ENCODE measurements at regions not wholly inside any gene's neighbourhood (a gene's known extent, or its start where the extent isn't known, plus 50 kb on each side); places are given as distances from the start of the nearest gene placed in this dataset.

- ChIA-PET CTCF (interaction anchor here (2.0 kb wide), 1 partner anchor 10 kb away, joined by 4 read pairs; no protein-coding TSS in a partner anchor), POLR2A (no interaction called here)
- no peak for FAIRE-seq
- Histone ChIP-seq H3K4me3 (no peak overlapping the region), H3K9me3 (no peaks in the 10 kb centered on the region), H3K4me1 (no peaks in the 10 kb centered on the region), H3K4me2 (no peak overlapping the region), H3K27ac (no peak overlapping the region)
- 45% methylated on average over 1 of the region's 1 CpG for WGBS (ENCODE audit: missing lambda C conversion rate)
- TF ChIP-seq KDM5A (IDR thresholded peaks at IDR 0.05) (no peak), HOXB5 (CRISPR knock-in tag; IDR thresholded peaks at IDR 0.05) (no peak), PBX3 (IDR thresholded peaks at IDR 0.05) (no peak), CEBPB (IDR thresholded peaks at IDR 0.05) (no peak), FOSB (CRISPR knock-in tag; IDR thresholded peaks at IDR 0.05) (no peak), TP53 (CRISPR knock-in tag; IDR thresholded peaks at IDR 0.05) (no peak), NR3C1 (IDR thresholded peaks at IDR 0.05) (no peak), ZSCAN20 (CRISPR knock-in tag; IDR thresholded peaks at IDR 0.05) (no peak), SMC3 (IDR thresholded peaks at IDR 0.05) (no peak), BHLHE40 (IDR thresholded peaks at IDR 0.05; ENCODE audit: low read depth, low read length) (no peak), USF2 (IDR thresholded peaks at IDR 0.05) (no peak), CBX2 (IDR thresholded peaks at IDR 0.05; ENCODE audit: borderline replicate concordance, low read depth) (no peak), PHF8 (IDR thresholded peaks at IDR 0.05; ENCODE audit: borderline replicate concordance, low read depth) (no peak), TFCP2L1 (CRISPR knock-in tag; IDR thresholded peaks at IDR 0.05) (no peak), ZC3H11A (IDR thresholded peaks at IDR 0.05) (no peak), NPAS2 (CRISPR knock-in tag; IDR thresholded peaks at IDR 0.05; ENCODE audit: borderline replicate concordance) (no peak)
- ATAC-seq: no peak
- DNase-seq (ENCODE audit: low read depth in 1 of 2, low spot score in 1 of 2): no peak
These were observed 176.1 kb downstream of the MSL3 start for GRCh38 chrX:11934089-11934488.

- CTCF ChIA-PET: interaction anchor here (0.7 to 1.1 kb wide), 2 partner anchors 9 to 325 kb away, joined by 4 to 6 read pairs; no protein-coding TSS in a partner anchor
- TF ChIP-seq SMC3 (IDR thresholded peaks at IDR 0.05): no peak
- no peak for ATAC-seq
- POLR2A ChIA-PET: no interaction called here
- H3K4me2 ChIP-seq: no peak overlapping the region
- no peak for DNase-seq (ENCODE audit: low read depth in 1 of 2, low spot score in 1 of 2)
- H3K27ac ChIP-seq: no peak overlapping the region
- FAIRE-seq: peak; percentile 39
- WGBS (ENCODE audit: missing lambda C conversion rate): 79% methylated on average over 5 of the region's 5 CpGs
- H3K4me1 ChIP-seq: no peaks in the 10 kb centered on the region
- H3K9me3 ChIP-seq: 0 out of 3 replicates have a peak, but pooled peaks cover 2% of the 10 kb centered on the region
- H3K4me3 ChIP-seq: no peak overlapping the region
These were observed 183.5 kb downstream of the MSL3 start for GRCh38 chrX:11941571-11941970.

GRCh38 chrX:11944501-11944900 lies 186.5 kb downstream of the MSL3 start:
- Histone ChIP-seq H3K4me3 (no peak overlapping the region), H3K4me2 (no peak overlapping the region), H3K9me3 (0 out of 3 replicates have a peak, but pooled peaks cover 5% of the 10 kb centered on the region), H3K4me1 (no peaks in the 10 kb centered on the region), H3K27ac (peak overlapping the region in 1 of 2 experiments; percentile 28; a peak in 1 of 6 replicates)
- no peak for TF ChIP-seq GATA3 (IDR thresholded peaks at IDR 0.05; ENCODE audit: borderline replicate concordance)
- 0 out of 2 replicates have a peak, but pooled peaks have one; percentile 33 for TF ChIP-seq E2F6 (IDR thresholded peaks at IDR 0.05; ENCODE audit: borderline replicate concordance, low read depth)
- TF ChIP-seq CTCF (IDR thresholded peaks at IDR 0.05): peak; percentile 10; the same call in 1 of the 3 replicates
- no peak for TF ChIP-seq KDM5A (IDR thresholded peaks at IDR 0.05)
- TF ChIP-seq MAZ (IDR thresholded peaks at IDR 0.05; ENCODE audit: borderline replicate concordance, low read depth, low read length): no peak
- TF ChIP-seq EHMT2 (IDR thresholded peaks at IDR 0.05; ENCODE audit: low read depth): no peak
- TF ChIP-seq POLR2A (IDR thresholded peaks at IDR 0.05; ENCODE audit: low read length): no peak
- peak in 1 of 2 experiments; percentile 48; a peak in 3 of 5 replicates for TF ChIP-seq RAD21 (conservative IDR thresholded peaks at IDR 0.05 in 1 of 2, IDR thresholded peaks at IDR 0.05 in 1 of 2)
- no peak for TF ChIP-seq ELK1 (IDR thresholded peaks at IDR 0.05; ENCODE audit: low read depth, low read length)
- no peak for FAIRE-seq
- DNase-seq (ENCODE audit: low read depth in 1 of 2, low spot score in 1 of 2): peak; percentile 11 to 53
- 40% methylated on average over 4 of the region's 5 CpGs for WGBS (ENCODE audit: missing lambda C conversion rate)
- ChIA-PET CTCF (interaction anchor here (1.1 to 1.6 kb wide), 3 partner anchors 11 to 100 kb away, joined by 3 to 4 read pairs (median 3); no protein-coding TSS in a partner anchor), POLR2A (no interaction called here)
- ATAC-seq: peak in 1 of 2 experiments; percentile 84; a peak in 3 of 6 replicates

Measured in A549 (cell line).